GM13976 (cell line): ENCODE measurements at regions not wholly inside any gene's neighbourhood (a gene's known extent, or its start where the extent isn't known, plus 50 kb on each side); places are given as distances from the start of the nearest gene placed in this dataset.

Experiments
- DNase-seq: peaks from one replicate; pipeline ENCODE4 v3.0.0; 2012; ENCODE audit warnings: low spot score
- CTCF ChIP-seq: IDR thresholded peaks from 2 replicates; pipeline ENCODE4 v1.5.1; 2012; ENCODE audit warnings: borderline replicate concordance, mild to moderate bottlenecking; ENCODE audit not compliant: insufficient read depth; ENCODE audit errors: extremely low read depth, missing control alignments, control extremely low read depth
- in situ Hi-C: fragments of 300-500 bp; cut with MboI; formaldehyde crosslinking; loops from one replicate; pipeline ENCODE4 v1.12.0; 2022; ENCODE audit warnings: low sequenced_read_pairs, mixed read lengths, inconsistent platforms; ENCODE audit not compliant: unreplicated experiment

GRCh38 chr2:129627437-129627836 lies 352.0 kb upstream of the RAB6C start:
- TF ChIP-seq CTCF = no peak
- DNase-seq = no peak
- in situ Hi-C loops = no loop called here

- no peak for DNase-seq
- no peak for TF ChIP-seq CTCF
- in situ Hi-C loops = no loop called here
Measured at GRCh38 chr2:129636692-129637091, 342.8 kb upstream of the RAB6C start.

- in situ Hi-C loops = no loop called here
- TF ChIP-seq CTCF = no peak
- DNase-seq = no peak
Measured at GRCh38 chr2:129641371-129641770, 338.1 kb upstream of the RAB6C start.

- no peak for TF ChIP-seq CTCF
- DNase-seq = no peak
- in situ Hi-C loops = no loop called here
Measured at GRCh38 chr2:129642526-129643043, 336.9 kb upstream of the RAB6C start.

GRCh38 chr2:129645335-129645734 lies 334.1 kb upstream of the RAB6C start:
- in situ Hi-C loops = no loop called here
- DNase-seq = no peak
- no peak for TF ChIP-seq CTCF

- no peak for DNase-seq
- TF ChIP-seq CTCF = no peak
- in situ Hi-C loops = no loop called here
Measured at GRCh38 chr2:129646107-129646506, 333.4 kb upstream of the RAB6C start.

- no peak for DNase-seq
- TF ChIP-seq CTCF = no peak
- in situ Hi-C loops = no loop called here
Measured at GRCh38 chr2:129653246-129653645, 326.2 kb upstream of the RAB6C start.
